CD4-positive, alpha-beta T cell (primary cell): ENCODE measurements at regions not wholly inside any gene's neighbourhood (a gene's known extent, or its start where the extent isn't known, plus 50 kb on each side); places are given as distances from the start of the nearest gene placed in this dataset.

Source experiments
- ATAC-seq: fragments of 200-7000 bp; cut with Tn5 transposase; one replicate; pipeline ENCODE4 v1.10.0; 2022; ENCODE audit warnings: mild to moderate bottlenecking; ENCODE audit not compliant: poor library complexity
- CTCF ChIA-PET: fragments of 350-600 bp; sonication (Branson Sonifier 250); formaldehyde crosslinking; loops from one replicate; lab custom pipeline; 2021; ENCODE audit warnings: antibody characterized with exemption, inconsistent platforms; lab: Charles Lee
- POLR2A ChIA-PET: fragments of 350-600 bp; sonication (Branson Sonifier 250); formaldehyde crosslinking; loops from one replicate; lab custom pipeline; 2021; ENCODE audit warnings: antibody characterized with exemption, inconsistent platforms; lab: Charles Lee
- DNase-seq, 14 experiments: peaks; one replicate each; pipeline ENCODE4 v3.0.0-alpha.2; 2013 to 2020; ENCODE audit warnings: mixed read lengths in 2 of 14
- H3K27ac ChIP-seq, 2 donors: one replicate each; pipeline versions ENCODE4 v1.5.1 to v1.7.0; 2013; ENCODE audit warnings: low read length in 2 of 2, low read depth in 1 of 2, mild to moderate bottlenecking in 1 of 2
- H3K27me3 ChIP-seq, 2 experiments: 1 replicate in 1 of 2; 2 replicates in 1 of 2; pipeline versions ENCODE4 v1.6.1 to v1.7.0; 2013; ENCODE audit warnings: low read length in 2 of 2, control low read depth in 1 of 2, mild to moderate bottlenecking in 1 of 2, moderate library complexity in 1 of 2; ENCODE audit not compliant: insufficient read depth in 2 of 2, control insufficient read depth in 1 of 2
- H3K36me3 ChIP-seq: one replicate; pipeline ENCODE4 v1.6.1; 2013; ENCODE audit warnings: low read length, control low read depth; ENCODE audit not compliant: insufficient read depth
- H3K4me1 ChIP-seq: one replicate; pipeline ENCODE4 v1.6.1; 2013; ENCODE audit warnings: low read length, control low read depth; ENCODE audit not compliant: insufficient read depth
- H3K4me3 ChIP-seq: one replicate; pipeline ENCODE4 v1.5.1; 2013; ENCODE audit warnings: mild to moderate bottlenecking, low read length, moderate library complexity
- H3K9me3 ChIP-seq, 2 experiments: 1 replicate in 1 of 2; 2 replicates in 1 of 2; pipeline versions ENCODE4 v1.6.1 to v1.7.0; 2013; ENCODE audit warnings: low read length in 2 of 2, mild to moderate bottlenecking in 2 of 2, control low read depth in 1 of 2, moderate library complexity in 1 of 2; ENCODE audit not compliant: control insufficient read depth in 1 of 2, insufficient read depth in 1 of 2
- H3K27ac Mint-ChIP-seq: one replicate; pipeline ENCODE4 v1.8.0; 2020; ENCODE audit warnings: mixed read lengths
- H3K27me3 Mint-ChIP-seq: one replicate; pipeline ENCODE4 v1.8.0; 2021; ENCODE audit warnings: mixed read lengths
- H3K36me3 Mint-ChIP-seq: one replicate; pipeline ENCODE4 v1.8.0; 2021; ENCODE audit warnings: low read depth, mixed read lengths
- H3K4me1 Mint-ChIP-seq: one replicate; pipeline ENCODE4 v1.8.0; 2021; ENCODE audit warnings: low read depth, mixed read lengths
- H3K4me3 Mint-ChIP-seq: one replicate; pipeline ENCODE4 v1.8.0; 2020; ENCODE audit warnings: mild to moderate bottlenecking, mixed read lengths
- H3K9me3 Mint-ChIP-seq: one replicate; pipeline ENCODE4 v1.8.0; 2020; ENCODE audit warnings: mixed read lengths
- CTCF ChIP-seq: fragments of 200-600 bp; IDR thresholded peaks from one replicate; pipeline ENCODE4 v1.8.0; 2022; ENCODE audit warnings: antibody characterized with exemption, mild to moderate bottlenecking
- intact Hi-C, 2 experiments: fragments of 100-400 bp; cut with DNase I in 1 of 2; cut with micrococcal nuclease in 1 of 2; formaldehyde crosslinking; loops; one replicate each; pipeline versions ENCODE4 v1.15.1 to v1.9.0; 2023 to 2025; cut with DNase I, micrococcal nuclease

GRCh38 chr3:34533451-34533850 is 735.0 kb downstream of the PDCD6IP start:
- Mint-ChIP-seq H3K4me3 (no peak overlapping the region), H3K9me3 (no peaks in the 10 kb centered on the region), H3K27me3 (no peaks in the 10 kb centered on the region), H3K4me1 (no peaks in the 10 kb centered on the region), H3K36me3 (no peaks in the 10 kb centered on the region), H3K27ac (no peak overlapping the region)
- CTCF ChIA-PET = no interaction called here
- H3K4me3 ChIP-seq = no peak overlapping the region
- no peak for ATAC-seq
- intact Hi-C loops = no loop called here
- no peaks in the 10 kb centered on the region for H3K9me3 ChIP-seq
- no peaks in the 10 kb centered on the region for H3K36me3 ChIP-seq
- no peak for DNase-seq
- no peaks in the 10 kb centered on the region for H3K4me1 ChIP-seq
- TF ChIP-seq CTCF = no peak
- no peaks in the 10 kb centered on the region for H3K27me3 ChIP-seq
- POLR2A ChIA-PET = no interaction called here
- no peak overlapping the region for H3K27ac ChIP-seq

- no peaks in the 10 kb centered on the region for H3K4me1 Mint-ChIP-seq
- no peak overlapping the region for H3K4me3 Mint-ChIP-seq
- Histone ChIP-seq H3K9me3 (no peaks in the 10 kb centered on the region), H3K4me3 (no peak overlapping the region), H3K4me1 (no peaks in the 10 kb centered on the region), H3K27ac (no peak overlapping the region), H3K36me3 (no peaks in the 10 kb centered on the region), H3K27me3 (no peaks in the 10 kb centered on the region)
- no peaks in the 10 kb centered on the region for H3K27me3 Mint-ChIP-seq
- ChIA-PET POLR2A (no interaction called here), CTCF (no interaction called here)
- no peaks in the 10 kb centered on the region for H3K36me3 Mint-ChIP-seq
- H3K27ac Mint-ChIP-seq = no peak overlapping the region
- DNase-seq (no peak), ATAC-seq (no peak)
- intact Hi-C loops = no loop called here
- no peak for TF ChIP-seq CTCF
- H3K9me3 Mint-ChIP-seq = no peaks in the 10 kb centered on the region
Observed at GRCh38 chr3:34534013-34534412, 735.6 kb downstream of the PDCD6IP start.

- Histone ChIP-seq H3K27me3 (no peaks in the 10 kb centered on the region), H3K36me3 (no peaks in the 10 kb centered on the region), H3K4me1 (no peaks in the 10 kb centered on the region), H3K27ac (no peak overlapping the region), H3K4me3 (no peak overlapping the region), H3K9me3 (no peaks in the 10 kb centered on the region)
- ChIA-PET POLR2A (no interaction called here), CTCF (no interaction called here)
- H3K4me1 Mint-ChIP-seq = no peaks in the 10 kb centered on the region
- H3K4me3 Mint-ChIP-seq = no peak overlapping the region
- ATAC-seq (no peak), DNase-seq (no peak)
- H3K27me3 Mint-ChIP-seq = no peaks in the 10 kb centered on the region
- intact Hi-C loops = no loop called here
- H3K9me3 Mint-ChIP-seq = no peaks in the 10 kb centered on the region
- no peak for TF ChIP-seq CTCF
- no peak overlapping the region for H3K27ac Mint-ChIP-seq
- no peaks in the 10 kb centered on the region for H3K36me3 Mint-ChIP-seq
Observed at GRCh38 chr3:34544136-34544535, 745.7 kb downstream of the PDCD6IP start.
